ENCODE measurements at regions not wholly inside any gene's neighbourhood (a gene's known extent, or its start where the extent isn't known, plus 50 kb on each side); places are given as distances from the start of the nearest gene placed in this dataset.
"Not testable (repeated sequence)": the region's sequence is repeated elsewhere in the genome, so short reads cannot be mapped to it uniquely, and the experiment has no call there.

DNA sequence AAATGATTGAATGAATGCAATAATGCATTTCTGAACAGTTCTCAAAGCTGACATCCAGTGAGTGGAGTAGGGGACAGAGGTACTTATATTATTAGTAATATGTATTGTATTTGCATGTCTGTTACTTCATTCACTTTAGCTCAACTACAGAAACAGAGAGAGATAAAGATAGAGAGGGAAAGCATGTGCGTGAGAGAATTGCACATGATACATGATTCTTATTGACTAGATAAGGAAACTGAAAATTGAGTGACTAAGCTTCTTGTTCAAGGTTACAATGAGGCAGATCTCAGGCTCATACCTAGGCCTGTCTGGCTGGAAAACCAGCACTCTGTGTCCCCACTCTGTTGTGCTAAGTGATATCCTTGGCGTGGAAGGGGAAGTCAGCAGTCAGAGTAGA, 337.7 kb upstream of the KLF4 start:
- Histone ChIP-seq H3K36me3 (ENCODE audit: insufficient read depth, low read length) (no peaks in the 10 kb centered on the region), H3K27ac (ENCODE audit: low read depth, low read length, poor library complexity, severe bottlenecking) (no peak overlapping the region), H3F3A (ENCODE audit: insufficient read depth, low read length) (no peaks in the 10 kb centered on the region), H3K27me3 (ENCODE audit: insufficient read depth, low read length) (no peaks in the 10 kb centered on the region), H3K4me1 (ENCODE audit: insufficient read depth, low read length, severe bottlenecking) (no peaks in the 10 kb centered on the region), H3K9ac (ENCODE audit: low read length) (no peak overlapping the region), H3K4me3 (ENCODE audit: low read depth, low read length, poor library complexity, severe bottlenecking) (no peak overlapping the region), H3K9me3 (ENCODE audit: low read length) (no peaks in the 10 kb centered on the region), H2AFZ (ENCODE audit: low read length) (no peak overlapping the region), H3K79me2 (ENCODE audit: insufficient read depth, low read length) (no peaks in the 10 kb centered on the region), H3K9me2 (ENCODE audit: low read depth, low read length) (no peaks in the 10 kb centered on the region), H4K20me1 (ENCODE audit: insufficient read depth, low read length) (no peaks in the 10 kb centered on the region), H3K4me2 (ENCODE audit: low read length) (no peak overlapping the region)
- TF ChIP-seq CTCF (IDR thresholded peaks at IDR 0.05; ENCODE audit: low read length) (no peak), EZH2 (IDR thresholded peaks at IDR 0.05; ENCODE audit: borderline replicate concordance, low read length) (no peak)

- H3K36me3 ChIP-seq (ENCODE audit: insufficient read depth, low read length); H3K4me3 ChIP-seq (ENCODE audit: low read depth, low read length, poor library complexity, severe bottlenecking); H3K9me3 ChIP-seq (ENCODE audit: low read length); H3K27me3 ChIP-seq (ENCODE audit: insufficient read depth, low read length); H3F3A ChIP-seq (ENCODE audit: insufficient read depth, low read length); H3K4me1 ChIP-seq (ENCODE audit: insufficient read depth, low read length, severe bottlenecking); H3K9ac ChIP-seq (ENCODE audit: low read length); H3K79me2 ChIP-seq (ENCODE audit: insufficient read depth, low read length); H3K4me2 ChIP-seq (ENCODE audit: low read length); H2AFZ ChIP-seq (ENCODE audit: low read length); H3K27ac ChIP-seq (ENCODE audit: low read depth, low read length, poor library complexity, severe bottlenecking); H3K9me2 ChIP-seq (ENCODE audit: low read depth, low read length); H4K20me1 ChIP-seq (ENCODE audit: insufficient read depth, low read length): not testable (repeated sequence)
Measured at GRCh38 chr9:107826688-107826983, 337.1 kb upstream of the KLF4 start.

DNA sequence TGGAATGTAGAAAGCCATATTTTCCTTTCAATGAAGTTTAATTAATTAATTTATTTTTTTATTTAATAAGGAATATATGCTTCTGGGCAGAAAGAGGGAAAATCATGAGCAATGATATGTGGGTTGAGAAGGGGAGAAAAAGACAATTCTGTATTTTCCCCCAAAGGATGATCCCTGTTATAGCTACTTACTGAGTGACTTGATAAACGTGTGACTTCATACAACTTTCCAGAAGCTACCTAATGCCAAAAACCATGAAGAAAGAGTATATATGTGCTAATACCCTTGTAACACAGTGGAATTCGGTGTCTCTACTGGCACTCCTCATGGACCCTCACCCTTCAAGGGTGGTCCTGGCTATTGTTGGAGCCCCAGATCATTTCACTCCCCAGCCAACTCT, 335.0 kb upstream of the KLF4 start:
- Histone ChIP-seq H3K27ac (ENCODE audit: low read depth, low read length, poor library complexity, severe bottlenecking) (no peak overlapping the region), H3K27me3 (ENCODE audit: insufficient read depth, low read length) (no peaks in the 10 kb centered on the region), H3K36me3 (ENCODE audit: insufficient read depth, low read length) (no peaks in the 10 kb centered on the region), H3K9me3 (ENCODE audit: low read length) (no peaks in the 10 kb centered on the region), H3K4me2 (ENCODE audit: low read length) (no peak overlapping the region), H3K9ac (ENCODE audit: low read length) (no peak overlapping the region), H3K4me1 (ENCODE audit: insufficient read depth, low read length, severe bottlenecking) (no peaks in the 10 kb centered on the region), H3K79me2 (ENCODE audit: insufficient read depth, low read length) (no peaks in the 10 kb centered on the region), H4K20me1 (ENCODE audit: insufficient read depth, low read length) (no peaks in the 10 kb centered on the region), H3K4me3 (ENCODE audit: low read depth, low read length, poor library complexity, severe bottlenecking) (no peak overlapping the region), H2AFZ (ENCODE audit: low read length) (no peak overlapping the region), H3K9me2 (ENCODE audit: low read depth, low read length) (no peaks in the 10 kb centered on the region), H3F3A (ENCODE audit: insufficient read depth, low read length) (no peaks in the 10 kb centered on the region)
- no peak for TF ChIP-seq EZH2 (IDR thresholded peaks at IDR 0.05; ENCODE audit: borderline replicate concordance, low read length)
- no peak for TF ChIP-seq CTCF (IDR thresholded peaks at IDR 0.05; ENCODE audit: low read length)

GRCh38 chr9:107819772-107820565, 330.4 kb upstream of the KLF4 start:
- no peak for TF ChIP-seq CTCF (IDR thresholded peaks at IDR 0.05; ENCODE audit: low read length)
- Histone ChIP-seq H3K79me2 (ENCODE audit: insufficient read depth, low read length) (no peaks in the 10 kb centered on the region), H2AFZ (ENCODE audit: low read length) (no peak overlapping the region), H3K9me3 (ENCODE audit: low read length) (no peaks in the 10 kb centered on the region), H3K4me2 (ENCODE audit: low read length) (no peak overlapping the region), H3K36me3 (ENCODE audit: insufficient read depth, low read length) (no peaks in the 10 kb centered on the region), H3K9me2 (ENCODE audit: low read depth, low read length) (no peaks in the 10 kb centered on the region), H3F3A (ENCODE audit: insufficient read depth, low read length) (no peaks in the 10 kb centered on the region), H3K4me3 (ENCODE audit: low read depth, low read length, poor library complexity, severe bottlenecking) (no peak overlapping the region), H3K9ac (ENCODE audit: low read length) (no peak overlapping the region), H3K27me3 (ENCODE audit: insufficient read depth, low read length) (no peaks in the 10 kb centered on the region), H3K27ac (ENCODE audit: low read depth, low read length, poor library complexity, severe bottlenecking) (no peak overlapping the region), H4K20me1 (ENCODE audit: insufficient read depth, low read length) (no peaks in the 10 kb centered on the region), H3K4me1 (ENCODE audit: insufficient read depth, low read length, severe bottlenecking) (no peaks in the 10 kb centered on the region)

- not testable (repeated sequence) for H3K4me2 ChIP-seq (ENCODE audit: low read length)
Measured at GRCh38 chr9:107818503-107818829, 328.9 kb upstream of the KLF4 start.

More at GRCh38 chr9:107818503-107818829, 328.9 kb upstream of the KLF4 start:
- not testable (repeated sequence) for H3K27me3 ChIP-seq (ENCODE audit: insufficient read depth, low read length); H3K27ac ChIP-seq (ENCODE audit: low read depth, low read length, poor library complexity, severe bottlenecking); H3K9me2 ChIP-seq (ENCODE audit: low read depth, low read length); H3K9ac ChIP-seq (ENCODE audit: low read length); H3K79me2 ChIP-seq (ENCODE audit: insufficient read depth, low read length); H3K36me3 ChIP-seq (ENCODE audit: insufficient read depth, low read length); H3K4me1 ChIP-seq (ENCODE audit: insufficient read depth, low read length, severe bottlenecking); H2AFZ ChIP-seq (ENCODE audit: low read length); H3K4me3 ChIP-seq (ENCODE audit: low read depth, low read length, poor library complexity, severe bottlenecking); H4K20me1 ChIP-seq (ENCODE audit: insufficient read depth, low read length); H3K9me3 ChIP-seq (ENCODE audit: low read length); H3F3A ChIP-seq (ENCODE audit: insufficient read depth, low read length)

Measured in OCI-LY1 (cell line).